ENCODE measurements at regions not wholly inside any gene's neighbourhood (a gene's known extent, or its start where the extent isn't known, plus 50 kb on each side); places are given as distances from the start of the nearest gene placed in this dataset.

- Histone ChIP-seq H3K36me3 (ENCODE audit: control insufficient read depth, insufficient read depth, low read length) (no peaks in the 10 kb centered on the region), H3K4me3 (ENCODE audit: low read depth, low read length) (no peak overlapping the region), H3K27me3 (ENCODE audit: control insufficient read depth, insufficient read depth, low read length) (no peaks in the 10 kb centered on the region)
- no peak for TF ChIP-seq CTCF (IDR thresholded peaks at IDR 0.05; ENCODE audit: insufficient read depth, low read length, poor library complexity, severe bottlenecking)
- no peak for DNase-seq (ENCODE audit: low read depth)
Observed at GRCh38 chr12:115233891-115234543, 550.0 kb upstream of the TBX3 start.

GRCh38 chr12:115232455-115233156 lies 548.6 kb upstream of the TBX3 start:
- no peak for TF ChIP-seq CTCF (IDR thresholded peaks at IDR 0.05; ENCODE audit: insufficient read depth, low read length, poor library complexity, severe bottlenecking)
- DNase-seq (ENCODE audit: low read depth) = no peak
- H3K36me3 ChIP-seq (ENCODE audit: control insufficient read depth, insufficient read depth, low read length) = no peaks in the 10 kb centered on the region
- no peaks in the 10 kb centered on the region for H3K27me3 ChIP-seq (ENCODE audit: control insufficient read depth, insufficient read depth, low read length)
- no peak overlapping the region for H3K4me3 ChIP-seq (ENCODE audit: low read depth, low read length)

- TF ChIP-seq CTCF (IDR thresholded peaks at IDR 0.05; ENCODE audit: insufficient read depth, low read length, poor library complexity, severe bottlenecking) = no peak
- H3K27me3 ChIP-seq (ENCODE audit: control insufficient read depth, insufficient read depth, low read length) = no peaks in the 10 kb centered on the region
Observed at GRCh38 chr12:115230606-115231005, 546.6 kb upstream of the TBX3 start.

GRCh38 chr12:115229517-115229916 lies 545.5 kb upstream of the TBX3 start:
- Histone ChIP-seq H3K36me3 (ENCODE audit: control insufficient read depth, insufficient read depth, low read length) (no peaks in the 10 kb centered on the region), H3K27me3 (ENCODE audit: control insufficient read depth, insufficient read depth, low read length) (no peaks in the 10 kb centered on the region), H3K4me3 (ENCODE audit: low read depth, low read length) (no peak overlapping the region)
- no peak for DNase-seq (ENCODE audit: low read depth)
- no peak for TF ChIP-seq CTCF (IDR thresholded peaks at IDR 0.05; ENCODE audit: insufficient read depth, low read length, poor library complexity, severe bottlenecking)

More at GRCh38 chr12:115230606-115231005, 546.6 kb upstream of the TBX3 start:
- Histone ChIP-seq H3K36me3 (ENCODE audit: control insufficient read depth, insufficient read depth, low read length) (no peaks in the 10 kb centered on the region), H3K4me3 (ENCODE audit: low read depth, low read length) (no peak overlapping the region)
- DNase-seq (ENCODE audit: low read depth) = no peak

GRCh38 chr12:115228434-115228833 lies 544.5 kb upstream of the TBX3 start:
- Histone ChIP-seq H3K36me3 (ENCODE audit: control insufficient read depth, insufficient read depth, low read length) (no peaks in the 10 kb centered on the region), H3K4me3 (ENCODE audit: low read depth, low read length) (no peak overlapping the region), H3K27me3 (ENCODE audit: control insufficient read depth, insufficient read depth, low read length) (no peaks in the 10 kb centered on the region)
- no peak for DNase-seq (ENCODE audit: low read depth)
- TF ChIP-seq CTCF (IDR thresholded peaks at IDR 0.05; ENCODE audit: insufficient read depth, low read length, poor library complexity, severe bottlenecking) = no peak

Measured in kidney epithelial cell (primary cell).